DMS53 treated with DMSO at 0.1 percent for 48 hours (cell line): ENCODE measurements at regions not wholly inside any gene's neighbourhood (a gene's known extent, or its start where the extent isn't known, plus 50 kb on each side); places are given as distances from the start of the nearest gene placed in this dataset.

Experiments used
- DNase-seq: peaks from one replicate; lab custom pipeline; 2025; ENCODE audit not compliant: unreplicated experiment; lab: John Stamatoyannopoulos, UW

DNA sequence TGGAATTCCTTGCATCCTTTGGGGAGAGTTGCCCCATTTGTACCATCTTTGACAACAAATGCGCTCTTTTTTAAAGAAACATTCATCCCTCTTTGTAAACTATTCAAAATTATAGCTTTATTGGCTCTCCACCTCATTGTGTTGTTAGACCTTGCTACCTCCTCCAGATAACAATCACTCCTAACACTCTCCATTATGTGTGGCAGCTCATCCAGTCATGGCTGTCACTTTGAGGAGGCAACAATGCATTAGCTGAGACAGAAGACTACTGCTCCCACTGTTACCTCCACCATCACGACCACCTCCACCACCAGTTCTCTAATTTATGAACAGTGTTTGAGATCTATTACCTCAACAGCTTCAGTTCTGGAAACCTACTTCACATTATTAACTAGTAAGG is 339.1 kb downstream of the FRK start:
- no peak for DNase-seq

GRCh38 chr6:115720900-115721299 is 339.8 kb downstream of the FRK start:
- no peak for DNase-seq

- DNase-seq = no peak
Measured at GRCh38 chr6:115717472-115717871, 343.2 kb downstream of the FRK start.

DNA sequence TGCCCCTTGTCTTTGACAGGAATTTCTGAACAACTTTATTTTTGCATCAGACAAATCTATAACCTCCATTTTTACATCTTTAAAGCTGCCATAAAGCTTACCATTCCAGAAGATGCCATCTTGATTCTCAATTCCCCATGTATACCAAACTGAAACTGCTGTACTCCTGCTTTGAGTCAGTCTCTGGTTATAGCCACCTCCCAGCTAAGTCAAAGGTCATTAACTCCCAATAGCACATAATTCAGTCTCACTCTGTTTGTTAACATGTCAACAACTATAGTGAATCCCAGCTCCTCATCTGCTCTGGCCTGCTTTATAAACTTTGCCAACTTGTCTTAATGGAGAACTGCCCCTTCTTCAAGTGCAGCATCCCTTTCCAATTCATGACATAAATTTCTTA is 343.6 kb downstream of the FRK start:
- DNase-seq = no peak

DNA sequence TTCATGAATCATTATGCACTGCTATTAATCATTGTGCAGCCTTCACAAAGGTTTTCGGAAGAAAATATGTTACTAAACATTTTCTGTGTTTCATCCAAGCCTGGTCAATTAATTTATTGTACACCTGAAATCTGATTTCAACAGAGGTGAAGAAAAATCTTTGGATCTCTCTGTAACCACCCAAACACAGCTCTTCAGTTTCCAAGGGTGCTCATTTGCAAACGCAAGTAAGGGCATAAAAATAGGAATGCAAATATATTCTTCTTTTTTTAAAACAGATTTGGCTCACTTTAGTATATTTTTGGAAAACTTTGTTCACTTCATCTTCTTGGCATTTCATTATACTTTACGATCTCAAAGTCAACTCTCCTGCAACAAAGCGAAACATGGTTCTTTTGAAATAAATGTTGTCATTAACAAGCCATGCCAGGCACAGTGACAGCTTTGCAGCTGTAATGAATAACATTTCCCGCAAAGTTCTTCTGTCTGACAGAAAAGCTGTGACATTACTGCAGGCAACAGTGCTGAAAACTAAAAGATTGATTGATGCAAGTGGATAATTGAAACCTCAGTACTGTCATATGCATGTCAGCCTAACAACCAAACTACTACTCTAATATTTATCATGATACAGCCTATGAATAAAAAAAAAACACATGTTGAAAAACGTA is 348.3 kb downstream of the FRK start:
- DNase-seq = no peak

DNA sequence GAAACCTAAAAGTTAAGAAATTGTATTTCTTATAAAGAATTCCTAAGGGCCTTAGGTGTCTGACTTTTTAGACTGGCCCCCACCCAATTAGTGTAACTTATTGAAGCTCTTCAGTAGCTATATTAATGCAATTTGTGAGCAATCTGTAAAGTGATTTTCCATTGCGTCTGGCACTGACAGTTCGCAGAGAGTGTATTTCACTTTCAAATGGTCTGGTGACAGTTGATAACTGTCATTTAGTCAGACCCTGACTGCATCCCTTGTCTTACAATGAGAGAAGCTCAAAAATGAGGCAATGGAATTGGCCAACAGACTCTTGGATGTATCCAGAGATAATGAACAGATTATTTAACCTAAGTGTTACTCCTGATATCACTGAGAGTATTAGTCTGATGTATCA is 351.8 kb downstream of the FRK start:
- DNase-seq = no peak

- DNase-seq = no peak
Measured at GRCh38 chr6:115706981-115707380, 353.7 kb downstream of the FRK start.

GRCh38 chr6:115706324-115706723 is 354.4 kb downstream of the FRK start:
- DNase-seq = no peak

- no peak for DNase-seq
Measured at GRCh38 chr6:115704028-115704427, 356.7 kb downstream of the FRK start.

DNA sequence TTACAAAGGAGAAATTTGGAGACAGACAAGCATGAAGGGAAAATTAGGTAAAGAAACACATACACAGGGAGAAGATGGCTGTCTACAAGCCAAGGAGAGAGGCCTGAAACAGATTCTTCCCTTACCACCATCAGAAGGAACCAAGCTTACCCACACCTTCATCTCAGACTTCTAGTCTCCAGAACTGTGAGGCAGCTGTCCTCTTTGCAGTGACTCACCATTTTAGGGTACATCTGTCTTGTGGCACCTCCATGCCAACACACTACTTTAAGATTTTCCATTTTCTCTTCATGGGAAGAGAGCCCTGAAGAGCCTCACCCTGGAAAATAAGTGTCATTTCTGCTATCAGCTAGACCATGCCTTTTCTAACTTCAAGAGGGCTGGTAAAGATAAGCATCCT is 369.3 kb downstream of the FRK start:
- DNase-seq = no peak

GRCh38 chr6:115690854-115691253 is 369.8 kb downstream of the FRK start:
- no peak for DNase-seq

DNA sequence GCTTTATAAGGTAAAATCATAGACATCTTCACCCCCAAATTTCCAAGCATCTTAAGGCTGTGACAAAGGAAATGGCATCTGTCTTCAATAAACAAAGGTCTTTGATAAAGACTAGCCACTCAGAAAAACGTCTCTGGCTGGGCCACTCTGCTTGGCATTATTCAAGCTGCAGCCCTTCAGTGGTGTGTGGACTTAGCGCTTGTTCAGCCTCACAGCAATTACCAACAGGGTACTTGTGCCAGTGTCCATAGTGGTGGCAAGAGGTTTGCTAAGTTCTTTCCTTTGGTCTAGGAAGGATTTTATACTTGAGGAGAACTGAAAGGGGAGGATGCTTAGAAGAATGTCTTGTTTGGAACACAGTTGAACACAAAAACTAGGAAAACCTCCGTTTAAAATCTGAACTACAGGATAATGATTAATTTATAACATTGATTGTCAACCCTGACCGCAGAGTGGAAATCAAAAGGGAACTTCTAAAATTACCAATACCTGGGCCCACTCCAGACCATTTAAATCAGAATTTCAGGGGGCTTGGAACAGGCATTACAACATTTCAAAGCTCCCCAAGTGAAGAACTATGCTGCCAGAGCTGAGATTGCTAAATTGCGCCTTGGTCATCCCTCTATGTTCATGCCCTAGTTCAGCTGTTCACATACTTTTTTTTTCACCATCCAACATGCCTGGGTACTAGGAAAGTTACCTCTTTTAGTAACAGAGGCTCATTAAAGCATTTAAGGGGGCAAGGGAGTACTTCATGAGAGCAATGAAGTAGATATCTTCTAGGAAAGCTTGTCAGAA is 378.5 kb downstream of the FRK start:
- DNase-seq = no peak

GRCh38 chr6:115680621-115681020 is 380.1 kb downstream of the FRK start:
- DNase-seq = no peak

GRCh38 chr6:115677198-115677597 is 383.5 kb downstream of the FRK start:
- DNase-seq = no peak

GRCh38 chr6:115675443-115675842 is 385.2 kb downstream of the FRK start:
- DNase-seq = no peak

GRCh38 chr6:115668781-115669180 is 391.9 kb downstream of the FRK start:
- no peak for DNase-seq

- DNase-seq = no peak
Measured at GRCh38 chr6:115668211-115668610, 392.5 kb downstream of the FRK start.

DNA sequence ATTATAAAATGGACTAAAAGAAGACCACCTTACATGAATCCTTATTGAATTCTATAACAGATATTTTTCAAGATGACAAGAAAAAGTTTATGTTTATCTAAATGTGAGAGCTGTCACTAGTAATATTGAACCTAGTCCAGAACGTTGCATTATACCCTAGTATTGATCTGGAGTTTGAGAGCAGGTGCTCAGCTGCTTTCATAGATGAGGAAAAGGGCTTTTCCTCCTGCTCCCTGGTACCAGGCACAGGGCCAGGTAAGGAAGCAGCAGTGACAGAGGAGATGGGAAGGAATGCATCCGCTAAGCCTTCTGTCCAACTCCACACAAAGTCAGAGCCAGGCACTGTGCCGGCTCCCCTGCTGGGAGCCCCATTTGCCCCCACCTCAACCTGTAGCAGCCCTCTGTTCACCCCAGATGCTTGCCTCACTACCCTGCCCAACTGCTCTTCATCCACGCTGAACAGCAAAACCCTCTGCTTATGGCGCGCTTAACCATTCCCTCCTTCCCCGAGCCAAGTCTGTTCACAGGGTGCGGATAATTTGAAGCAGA is 393.1 kb downstream of the FRK start:
- DNase-seq = no peak

DNA sequence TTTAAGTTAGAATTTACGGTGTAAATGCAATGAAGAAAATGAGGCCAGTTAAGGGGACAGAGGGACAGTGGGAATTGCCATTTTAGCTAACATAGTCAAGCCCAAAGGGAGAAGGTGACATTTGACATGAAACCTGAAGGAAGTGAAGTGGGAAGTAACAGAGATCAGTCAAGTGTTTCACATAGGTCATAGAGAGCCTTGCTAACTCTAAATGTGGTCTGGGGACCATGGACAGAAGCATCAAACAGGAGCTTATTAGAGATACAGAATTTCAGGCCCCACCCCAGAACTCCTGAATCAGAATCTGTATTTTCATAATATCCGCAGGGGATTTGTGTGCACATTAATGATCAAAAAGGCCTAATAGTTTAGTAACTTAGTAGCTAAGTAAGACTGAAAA is 393.7 kb downstream of the FRK start:
- no peak for DNase-seq

DNA sequence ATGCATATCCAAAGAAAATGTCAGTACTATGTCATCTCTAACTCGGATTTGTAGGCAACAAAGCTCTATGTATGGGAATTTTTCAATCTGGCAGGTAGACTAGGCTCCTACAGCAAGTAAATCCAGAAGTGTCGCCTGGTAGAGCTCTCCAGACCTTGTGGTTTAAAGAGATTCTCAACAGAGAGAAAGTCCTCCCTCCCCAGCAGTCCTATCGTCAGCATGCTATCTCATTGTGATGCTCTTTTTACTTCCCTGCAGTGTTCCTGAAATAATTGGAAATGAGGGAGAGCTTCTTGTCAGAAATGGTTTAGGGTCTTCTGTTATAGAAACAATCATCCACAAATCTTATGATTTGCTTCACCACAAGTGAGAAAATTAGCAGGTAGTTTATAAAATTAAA is 395.4 kb downstream of the FRK start:
- no peak for DNase-seq

GRCh38 chr6:115663681-115664080 is 397.0 kb downstream of the FRK start:
- DNase-seq = no peak

DNA sequence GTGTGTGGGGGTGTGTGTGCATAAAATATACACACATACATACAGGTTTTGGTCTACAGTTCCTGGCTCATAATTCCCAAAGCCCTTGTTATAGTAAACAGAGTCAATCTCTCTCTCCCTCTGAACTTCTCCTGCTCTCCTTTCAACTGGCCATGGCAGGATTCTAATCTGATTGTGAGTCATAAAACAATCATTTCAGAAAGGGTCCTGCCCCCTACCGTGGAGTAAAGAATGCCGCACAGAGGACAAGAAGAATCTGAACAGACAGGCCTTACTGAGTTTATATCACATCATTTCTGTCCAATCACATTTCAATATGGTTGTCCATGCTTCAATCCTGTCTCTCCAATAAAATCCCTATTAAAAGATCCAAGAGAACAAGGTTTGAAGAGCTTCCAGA is 416.9 kb downstream of the FRK start:
- no peak for DNase-seq
